ENCODE measurements at regions not wholly inside any gene's neighbourhood (a gene's known extent, or its start where the extent isn't known, plus 50 kb on each side); places are given as distances from the start of the nearest gene placed in this dataset.

DNA sequence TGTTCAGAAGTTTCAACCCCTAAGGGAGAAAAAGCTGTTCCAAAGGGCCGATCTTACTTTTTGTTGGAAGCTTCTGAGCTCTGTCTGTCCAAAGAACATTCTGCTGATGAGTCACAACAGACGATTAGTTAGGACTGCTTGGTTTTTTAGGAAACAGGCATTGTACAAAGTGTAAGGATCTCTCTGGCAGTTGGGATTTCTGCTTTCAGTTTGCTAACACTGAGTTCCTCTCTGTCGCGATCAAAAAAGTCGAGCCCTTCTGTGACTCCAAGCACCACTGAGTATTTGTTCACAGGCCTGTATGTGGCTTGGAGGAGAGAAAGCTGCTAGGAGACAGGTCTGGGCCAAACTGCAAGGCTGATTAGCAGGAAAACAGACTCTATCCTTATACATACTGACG, 91.8 kb upstream of the PFN2 start:
- TF ChIP-seq EZH2phosphoT487 (IDR thresholded peaks at IDR 0.05; ENCODE audit: insufficient read depth, low read depth) (no peak), EZH2 (IDR thresholded peaks at IDR 0.05; ENCODE audit: insufficient read depth, poor library complexity, severe bottlenecking) (no peak)
